ENCODE measurements at regions not wholly inside any gene's neighbourhood (a gene's known extent, or its start where the extent isn't known, plus 50 kb on each side); places are given as distances from the start of the nearest gene placed in this dataset.
A peak's percentile ranks its signal among the peaks of the same experiment; 100 is the strongest.
"Not testable (repeated sequence)": the region's sequence is repeated elsewhere in the genome, so short reads cannot be mapped to it uniquely, and the experiment has no call there.

- intact Hi-C loops (cut with micrococcal nuclease); H3K4me2 ChIP-seq (ENCODE audit: low read length): not testable (repeated sequence)
Observed at GRCh38 chr15:85256009-85256997, 124.1 kb upstream of the AKAP13 start.

GRCh38 chr15:85258062-85258445 is 122.3 kb upstream of the AKAP13 start:
- H3K9ac ChIP-seq (ENCODE audit: low read length); ATAC-seq; DNase-seq; BruUV-seq (replicated peaks); H2AFZ ChIP-seq (ENCODE audit: low read length); POLR2A ChIA-PET (ENCODE audit: unreplicated experiment); H3K27me3 ChIP-seq (ENCODE audit: low read length); H3F3A ChIP-seq (ENCODE audit: low read length, unreplicated experiment); H3K9me3 ChIP-seq (ENCODE audit: low read length); H3K79me2 ChIP-seq (ENCODE audit: low read length); H3K36me3 ChIP-seq (ENCODE audit: low read depth, low read length); H4K20me1 ChIP-seq (ENCODE audit: low read length); H3K9me2 ChIP-seq (replicated peaks; ENCODE audit: low read length); H3K4me2 ChIP-seq (ENCODE audit: low read length); CTCF ChIA-PET; H3K4me1 ChIP-seq (ENCODE audit: insufficient read depth, low read length); H3K27ac ChIP-seq (ENCODE audit: low read length); intact Hi-C loops (cut with micrococcal nuclease); H3K4me3 ChIP-seq (ENCODE audit: low read length): not testable (repeated sequence)

More at GRCh38 chr15:85256009-85256997, 124.1 kb upstream of the AKAP13 start:
- H3K9me3 ChIP-seq (ENCODE audit: low read length); H3F3A ChIP-seq (ENCODE audit: low read length, unreplicated experiment); H4K20me1 ChIP-seq (ENCODE audit: low read length); H3K27ac ChIP-seq (ENCODE audit: low read length); H3K9me2 ChIP-seq (replicated peaks; ENCODE audit: low read length); ATAC-seq; CTCF ChIA-PET; POLR2A ChIA-PET (ENCODE audit: unreplicated experiment); H3K27me3 ChIP-seq (ENCODE audit: low read length); DNase-seq; H3K4me1 ChIP-seq (ENCODE audit: insufficient read depth, low read length); BruUV-seq (replicated peaks); H3K36me3 ChIP-seq (ENCODE audit: low read depth, low read length); H3K9ac ChIP-seq (ENCODE audit: low read length); H2AFZ ChIP-seq (ENCODE audit: low read length); H3K4me3 ChIP-seq (ENCODE audit: low read length); H3K79me2 ChIP-seq (ENCODE audit: low read length): not testable (repeated sequence)

GRCh38 chr15:85258559-85259209 is 121.7 kb upstream of the AKAP13 start:
- H3K4me1 ChIP-seq (ENCODE audit: insufficient read depth, low read length); H4K20me1 ChIP-seq (ENCODE audit: low read length); H3K79me2 ChIP-seq (ENCODE audit: low read length); POLR2A ChIA-PET (ENCODE audit: unreplicated experiment); CTCF ChIA-PET; DNase-seq; H3K9me2 ChIP-seq (replicated peaks; ENCODE audit: low read length); H2AFZ ChIP-seq (ENCODE audit: low read length); H3K9ac ChIP-seq (ENCODE audit: low read length); intact Hi-C loops (cut with micrococcal nuclease); H3K36me3 ChIP-seq (ENCODE audit: low read depth, low read length); H3K4me2 ChIP-seq (ENCODE audit: low read length); H3K27me3 ChIP-seq (ENCODE audit: low read length); H3F3A ChIP-seq (ENCODE audit: low read length, unreplicated experiment); ATAC-seq; H3K4me3 ChIP-seq (ENCODE audit: low read length); H3K9me3 ChIP-seq (ENCODE audit: low read length); H3K27ac ChIP-seq (ENCODE audit: low read length); BruUV-seq (replicated peaks): not testable (repeated sequence)

- CTCF ChIA-PET; H3K9me2 ChIP-seq (replicated peaks; ENCODE audit: low read length); H3K36me3 ChIP-seq (ENCODE audit: low read depth, low read length); H3K79me2 ChIP-seq (ENCODE audit: low read length); H3F3A ChIP-seq (ENCODE audit: low read length, unreplicated experiment); DNase-seq; H3K27ac ChIP-seq (ENCODE audit: low read length); H2AFZ ChIP-seq (ENCODE audit: low read length); H4K20me1 ChIP-seq (ENCODE audit: low read length); H3K4me2 ChIP-seq (ENCODE audit: low read length); H3K27me3 ChIP-seq (ENCODE audit: low read length); H3K9me3 ChIP-seq (ENCODE audit: low read length); POLR2A ChIA-PET (ENCODE audit: unreplicated experiment); intact Hi-C loops (cut with micrococcal nuclease); H3K4me1 ChIP-seq (ENCODE audit: insufficient read depth, low read length); BruUV-seq (replicated peaks); H3K9ac ChIP-seq (ENCODE audit: low read length); H3K4me3 ChIP-seq (ENCODE audit: low read length): not testable (repeated sequence)
- ATAC-seq: peak; percentile 42; the same call in 1 of the 2 replicates
Observed at GRCh38 chr15:85260526-85260925, 119.9 kb upstream of the AKAP13 start.

- BruUV-seq (replicated peaks); H3K9me3 ChIP-seq (ENCODE audit: low read length); H3K36me3 ChIP-seq (ENCODE audit: low read depth, low read length); H3K4me1 ChIP-seq (ENCODE audit: insufficient read depth, low read length); H3F3A ChIP-seq (ENCODE audit: low read length, unreplicated experiment); H2AFZ ChIP-seq (ENCODE audit: low read length); H3K9me2 ChIP-seq (replicated peaks; ENCODE audit: low read length); H3K4me3 ChIP-seq (ENCODE audit: low read length); H3K9ac ChIP-seq (ENCODE audit: low read length); H4K20me1 ChIP-seq (ENCODE audit: low read length); H3K79me2 ChIP-seq (ENCODE audit: low read length); POLR2A ChIA-PET (ENCODE audit: unreplicated experiment); H3K27ac ChIP-seq (ENCODE audit: low read length); H3K4me2 ChIP-seq (ENCODE audit: low read length); CTCF ChIA-PET; DNase-seq; ATAC-seq; intact Hi-C loops (cut with micrococcal nuclease); H3K27me3 ChIP-seq (ENCODE audit: low read length): not testable (repeated sequence)
Observed at GRCh38 chr15:85262461-85263055, 117.8 kb upstream of the AKAP13 start.

- H3K36me3 ChIP-seq (ENCODE audit: low read depth, low read length); CTCF ChIA-PET; intact Hi-C loops (cut with micrococcal nuclease); ATAC-seq; H3K79me2 ChIP-seq (ENCODE audit: low read length); DNase-seq; H4K20me1 ChIP-seq (ENCODE audit: low read length); H3K4me1 ChIP-seq (ENCODE audit: insufficient read depth, low read length); H3F3A ChIP-seq (ENCODE audit: low read length, unreplicated experiment); POLR2A ChIA-PET (ENCODE audit: unreplicated experiment); H3K9me3 ChIP-seq (ENCODE audit: low read length); H3K27me3 ChIP-seq (ENCODE audit: low read length); H3K4me3 ChIP-seq (ENCODE audit: low read length); H3K27ac ChIP-seq (ENCODE audit: low read length); H3K9ac ChIP-seq (ENCODE audit: low read length); BruUV-seq (replicated peaks); H2AFZ ChIP-seq (ENCODE audit: low read length); H3K9me2 ChIP-seq (replicated peaks; ENCODE audit: low read length); H3K4me2 ChIP-seq (ENCODE audit: low read length): not testable (repeated sequence)
Observed at GRCh38 chr15:85263842-85264440, 116.5 kb upstream of the AKAP13 start.

Measured in PC-3 (cell line).